NCI-H1417 (cell line): ENCODE measurements at regions not wholly inside any gene's neighbourhood (a gene's known extent, or its start where the extent isn't known, plus 50 kb on each side); places are given as distances from the start of the nearest gene placed in this dataset.
"Not testable (repeated sequence)": the region's sequence is repeated elsewhere in the genome, so short reads cannot be mapped to it uniquely, and the experiment has no call there.

ENCODE experiments used
- DNase-seq, 3 experiments: peaks; one replicate each; lab custom pipeline; 2025; lab: John Stamatoyannopoulos, UW

- no peak for DNase-seq
Measured at GRCh38 chrX:82292803-82293202, 1090.9 kb downstream of the SH3BGRL start.

DNA sequence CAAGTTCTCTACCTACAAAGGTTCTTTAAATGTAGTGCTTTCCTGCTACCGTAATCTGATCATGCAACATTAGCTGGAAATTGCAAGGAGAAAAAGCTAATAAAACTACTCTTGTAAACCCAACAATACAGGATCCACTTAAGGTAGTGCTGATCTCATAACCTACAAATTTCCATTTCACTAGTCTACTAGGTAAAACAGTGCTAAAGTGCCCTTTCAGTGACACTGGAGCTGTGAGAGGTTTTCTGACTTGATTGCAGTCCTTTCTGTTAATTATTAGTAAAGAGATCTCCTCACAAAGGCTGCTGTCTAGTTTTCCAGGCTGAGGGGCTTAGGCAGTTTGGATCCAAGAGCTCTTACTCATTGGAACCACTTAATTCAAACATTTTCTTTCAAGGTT is 1118.7 kb downstream of the SH3BGRL start:
- DNase-seq, result peak in 1 of 3 experiments; percentile 14

DNA sequence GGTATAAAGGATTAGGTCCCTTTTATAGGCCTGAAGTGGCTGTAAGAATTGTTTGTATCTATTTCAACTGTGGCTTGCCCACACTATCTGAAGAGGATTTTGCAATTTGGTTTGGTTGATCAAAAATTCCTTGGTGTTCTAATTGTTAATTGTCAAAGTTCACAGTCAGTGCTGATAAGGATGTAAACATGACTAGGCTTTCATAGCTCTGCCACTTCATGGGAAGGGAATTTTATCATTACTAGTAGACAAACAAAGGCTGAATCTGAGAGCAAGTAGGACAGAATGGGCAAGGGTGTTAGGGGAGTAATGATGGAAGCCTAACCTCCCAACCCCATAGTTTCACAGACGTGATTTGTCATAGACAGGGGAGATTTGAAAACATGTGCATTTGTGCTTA is 1131.7 kb downstream of the SH3BGRL start:
- DNase-seq, result no peak

DNA sequence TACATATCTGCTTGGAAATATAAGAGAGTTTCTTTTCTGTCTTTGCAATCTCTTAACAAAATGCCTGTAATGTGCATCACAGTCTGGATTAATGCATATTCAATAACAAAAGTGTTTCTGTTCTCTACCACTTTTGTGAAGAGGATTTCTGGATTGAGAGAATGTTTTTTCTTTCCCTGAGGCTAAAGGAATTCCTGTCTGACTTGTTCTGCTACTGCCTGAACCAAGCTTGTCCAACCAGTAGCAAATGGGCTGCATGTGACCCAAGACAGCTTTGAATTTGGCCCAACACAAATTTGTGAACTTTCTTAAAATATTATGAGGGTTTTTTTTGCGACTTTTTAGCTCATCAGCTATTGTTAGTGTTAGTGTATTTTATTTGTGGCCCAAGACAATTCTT is 1133.9 kb downstream of the SH3BGRL start:
- no peak for DNase-seq

GRCh38 chrX:82342531-82342930 is 1140.6 kb downstream of the SH3BGRL start:
- DNase-seq, result no peak

GRCh38 chrX:82362550-82362949 is 1145.5 kb upstream of the POU3F4 start:
- DNase-seq, result no peak

- DNase-seq, result no peak
Measured at GRCh38 chrX:82362990-82363389, 1145.1 kb upstream of the POU3F4 start.

GRCh38 chrX:82370978-82371646 is 1137.0 kb upstream of the POU3F4 start:
- no peak for DNase-seq

GRCh38 chrX:82384401-82384800 is 1123.7 kb upstream of the POU3F4 start:
- DNase-seq, result no peak

DNA sequence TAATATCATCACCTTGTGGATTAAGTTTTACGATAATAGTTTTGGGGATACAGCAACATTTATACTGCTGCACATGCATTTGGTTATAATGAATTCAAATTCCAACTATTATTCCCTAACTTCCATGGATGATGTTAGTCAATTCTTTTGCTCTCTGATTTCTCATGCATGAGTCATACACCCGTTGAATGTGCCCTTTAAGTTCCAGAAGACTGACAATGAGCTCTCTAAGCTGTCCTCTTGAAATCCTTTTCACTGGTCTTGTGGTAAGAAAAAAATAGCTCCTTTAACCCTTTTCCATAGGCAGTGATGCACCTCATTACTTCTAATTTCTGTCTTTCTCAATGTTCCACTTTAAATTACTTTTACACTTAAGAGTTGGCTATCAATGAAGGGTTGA is 1095.2 kb upstream of the POU3F4 start:
- DNase-seq, result no peak

DNA sequence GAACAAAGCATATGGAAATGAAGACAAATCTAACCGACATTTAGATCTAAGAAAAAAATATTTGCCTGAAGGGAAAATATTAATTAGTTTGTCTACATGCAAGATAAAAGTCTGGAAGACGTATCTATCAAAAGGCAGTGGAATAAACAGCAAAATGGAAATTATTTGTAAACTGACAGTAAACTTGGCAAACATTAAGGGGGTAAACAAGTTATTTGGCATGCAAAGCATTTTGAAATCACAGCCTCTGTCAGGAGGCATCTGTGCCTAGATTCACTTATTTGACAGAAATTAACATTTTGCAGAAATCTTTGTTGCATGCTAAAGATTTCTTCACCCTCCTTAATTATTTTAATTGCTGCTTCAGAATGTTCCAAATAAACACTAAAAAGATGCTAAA is 1065.8 kb upstream of the POU3F4 start:
- DNase-seq, result no peak

GRCh38 chrX:82451725-82452124 is 1056.4 kb upstream of the POU3F4 start:
- DNase-seq, result no peak

- not testable (repeated sequence) for DNase-seq
Measured at GRCh38 chrX:82455852-82456251, 1052.2 kb upstream of the POU3F4 start.

DNA sequence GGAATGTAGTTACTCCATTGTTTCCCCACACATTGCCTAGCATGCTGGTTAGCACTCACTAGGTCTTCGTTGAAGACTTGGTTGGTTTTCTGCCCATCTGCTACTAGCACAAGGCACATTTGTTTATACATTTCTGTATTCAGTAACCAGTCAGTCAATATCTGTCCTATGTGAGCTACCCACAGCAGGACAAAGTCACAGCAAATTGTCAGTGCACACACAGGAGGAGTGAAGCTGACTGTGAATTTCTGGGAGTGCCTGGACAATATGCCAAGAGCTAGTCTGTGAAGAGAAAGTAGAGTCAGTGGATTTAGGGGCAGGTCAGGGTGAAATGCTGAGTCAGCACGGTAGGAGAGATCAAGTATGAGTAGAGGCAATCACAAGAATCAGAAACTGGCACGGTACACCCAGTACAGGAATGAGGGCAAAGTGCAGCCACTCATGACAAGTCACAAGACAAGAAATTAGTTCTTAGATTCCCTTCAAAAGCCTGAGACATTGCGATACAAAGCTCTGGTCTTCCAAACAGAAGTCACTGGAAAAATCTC is 1049.8 kb upstream of the POU3F4 start:
- DNase-seq, result no peak

DNA sequence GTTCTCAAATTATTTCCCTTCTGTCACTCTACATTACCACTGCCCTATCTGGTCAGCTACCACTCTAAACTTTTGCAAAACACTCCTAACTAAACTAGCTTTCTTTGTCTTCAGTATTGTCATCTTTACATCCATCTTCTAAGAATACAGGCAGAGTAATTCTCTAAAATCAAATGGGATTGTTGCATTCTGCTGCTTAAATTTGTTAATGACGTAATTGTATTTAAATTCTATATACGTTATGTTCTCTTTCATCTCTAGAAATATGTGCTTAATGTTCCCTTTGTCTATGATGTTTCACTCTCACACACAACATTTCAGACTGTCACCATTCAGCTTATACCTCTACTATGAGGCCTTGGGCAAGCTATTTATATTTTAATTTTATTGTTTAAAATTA is 1041.1 kb upstream of the POU3F4 start:
- DNase-seq, result no peak
